SU-DHL-6 (cell line): ENCODE measurements at regions not wholly inside any gene's neighbourhood (a gene's known extent, or its start where the extent isn't known, plus 50 kb on each side); places are given as distances from the start of the nearest gene placed in this dataset.

ENCODE experiments used
- H2AFZ ChIP-seq: fragments of 200-600 bp; sonication (generic); 2 replicates; pipeline ENCODE4 v1.6.1; 2014; ENCODE audit warnings: low read depth, mild to moderate bottlenecking, moderate library complexity, mixed read lengths, antibody characterized with exemption, low read length; ENCODE audit not compliant: severe bottlenecking
- H3F3A ChIP-seq: fragments of 200-600 bp; shearing (Covaris generic); 2 replicates; pipeline ENCODE4 v1.6.0; 2016; ENCODE audit warnings: antibody characterized with exemption, mild to moderate bottlenecking; ENCODE audit not compliant: insufficient read depth
- H3K27ac ChIP-seq: fragments of 200-600 bp; sonication (generic); 2 replicates; pipeline ENCODE4 v1.5.1; 2016; ENCODE audit warnings: low read depth, mild to moderate bottlenecking, low read length, moderate library complexity, mixed read lengths
- H3K27me3 ChIP-seq: fragments of 200-600 bp; sonication (generic), shearing (Covaris generic); 2 replicates; pipeline ENCODE4 v1.6.0; 2014; ENCODE audit warnings: mild to moderate bottlenecking, low read length
- H3K36me3 ChIP-seq: fragments of 200-600 bp; sonication (generic); 2 replicates; pipeline ENCODE4 v1.6.1; 2014; ENCODE audit warnings: mild to moderate bottlenecking, low read length, mixed read lengths
- H3K4me2 ChIP-seq: fragments of 300-600, 200-600 bp; shearing (Covaris generic), sonication (generic); 2 replicates; pipeline ENCODE4 v1.6.0; 2014; ENCODE audit warnings: low read length, low read depth, mild to moderate bottlenecking; ENCODE audit not compliant: poor library complexity, severe bottlenecking
- H3K4me3 ChIP-seq: fragments of 200-600 bp; sonication (generic); 2 replicates; pipeline ENCODE4 v1.5.1; 2014; ENCODE audit warnings: antibody characterized with exemption, low read length, mild to moderate bottlenecking, mixed read lengths; ENCODE audit not compliant: insufficient read depth, poor library complexity, severe bottlenecking
- H3K79me2 ChIP-seq: fragments of 200-600 bp; sonication (generic); 2 replicates; pipeline ENCODE4 v1.6.1; 2014; ENCODE audit warnings: mild to moderate bottlenecking, low read length, moderate library complexity; ENCODE audit not compliant: insufficient read depth
- H3K9ac ChIP-seq: fragments of 200-600 bp; sonication (generic); 2 replicates; pipeline ENCODE4 v1.7.0; 2014; ENCODE audit warnings: mild to moderate bottlenecking, low read length
- H3K9me2 ChIP-seq: fragments of 200-600 bp; sonication (generic); replicated peaks from 2 replicates; pipeline ENCODE4 v1.6.1; 2014; ENCODE audit warnings: low read length; ENCODE audit not compliant: insufficient read depth
- H3K9me3 ChIP-seq: fragments of 200-600 bp; sonication (generic); 2 replicates; pipeline ENCODE4 v1.6.1; 2014; ENCODE audit warnings: low read length, mixed read lengths; ENCODE audit not compliant: insufficient read depth
- H4K20me1 ChIP-seq: fragments of 200-600 bp; sonication (generic); 2 replicates; pipeline ENCODE4 v1.6.1; 2014; ENCODE audit warnings: low read depth, mild to moderate bottlenecking, antibody characterized with exemption, low read length, moderate library complexity, mixed read lengths
- CTCF ChIP-seq: fragments of 200-600 bp; sonication (generic); IDR thresholded peaks from one replicate; pipeline ENCODE4 v1.5.1; 2017; ENCODE audit warnings: antibody characterized with exemption, mild to moderate bottlenecking, low read length, moderate library complexity; ENCODE audit not compliant: insufficient read depth, poor library complexity, severe bottlenecking
- EZH2phosphoT487 ChIP-seq: fragments of 200-600 bp; sonication (generic), shearing (Covaris generic); conservative IDR thresholded peaks from 2 replicates; pipeline ENCODE4 v1.6.1; 2018; ENCODE audit warnings: mild to moderate bottlenecking, antibody characterized with exemption, low read length, moderate library complexity, mixed read lengths

GRCh38 chr6:169141671-169142537, 111.7 kb downstream of the THBS2 start:
- Histone ChIP-seq H3K27ac (no peak overlapping the region), H3K36me3 (no peaks in the 10 kb centered on the region), H3K79me2 (no peaks in the 10 kb centered on the region), H3K9me3 (no peaks in the 10 kb centered on the region), H4K20me1 (no peaks in the 10 kb centered on the region), H3K4me2 (no peak overlapping the region), H3K9ac (no peak overlapping the region), H3K27me3 (no peaks in the 10 kb centered on the region), H2AFZ (no peak overlapping the region), H3K9me2 (no peaks in the 10 kb centered on the region), H3K4me3 (no peak overlapping the region), H3F3A (no peaks in the 10 kb centered on the region)
- no peak for TF ChIP-seq EZH2phosphoT487
- TF ChIP-seq CTCF: no peak

- H4K20me1 ChIP-seq: no peaks in the 10 kb centered on the region
- no peak overlapping the region for H3K27ac ChIP-seq
- no peak overlapping the region for H3K4me3 ChIP-seq
- H3K27me3 ChIP-seq: no peaks in the 10 kb centered on the region
- no peak overlapping the region for H3K4me2 ChIP-seq
- H2AFZ ChIP-seq: no peak overlapping the region
- no peaks in the 10 kb centered on the region for H3K36me3 ChIP-seq
- no peak for TF ChIP-seq CTCF
- no peak for TF ChIP-seq EZH2phosphoT487
- H3K9me3 ChIP-seq: no peaks in the 10 kb centered on the region
- H3K79me2 ChIP-seq: no peaks in the 10 kb centered on the region
- no peaks in the 10 kb centered on the region for H3K9me2 ChIP-seq
- no peak overlapping the region for H3K9ac ChIP-seq
- H3F3A ChIP-seq: no peaks in the 10 kb centered on the region
Observed at GRCh38 chr6:169140986-169141495, 112.6 kb downstream of the THBS2 start.

- H2AFZ ChIP-seq: no peak overlapping the region
- no peaks in the 10 kb centered on the region for H4K20me1 ChIP-seq
- no peaks in the 10 kb centered on the region for H3K36me3 ChIP-seq
- H3K4me3 ChIP-seq: no peak overlapping the region
- H3K79me2 ChIP-seq: no peaks in the 10 kb centered on the region
- H3K9me3 ChIP-seq: no peaks in the 10 kb centered on the region
- H3K4me2 ChIP-seq: no peak overlapping the region
- no peak overlapping the region for H3K27ac ChIP-seq
- no peaks in the 10 kb centered on the region for H3K9me2 ChIP-seq
- no peaks in the 10 kb centered on the region for H3F3A ChIP-seq
- TF ChIP-seq CTCF (no peak), EZH2phosphoT487 (no peak)
- H3K27me3 ChIP-seq: no peaks in the 10 kb centered on the region; the same call in 1 of the 2 replicates
- no peak overlapping the region for H3K9ac ChIP-seq
Observed at GRCh38 chr6:169139179-169139971, 114.3 kb downstream of the THBS2 start.
